ENCODE measurements at regions not wholly inside any gene's neighbourhood (a gene's known extent, or its start where the extent isn't known, plus 50 kb on each side); places are given as distances from the start of the nearest gene placed in this dataset.

DNA sequence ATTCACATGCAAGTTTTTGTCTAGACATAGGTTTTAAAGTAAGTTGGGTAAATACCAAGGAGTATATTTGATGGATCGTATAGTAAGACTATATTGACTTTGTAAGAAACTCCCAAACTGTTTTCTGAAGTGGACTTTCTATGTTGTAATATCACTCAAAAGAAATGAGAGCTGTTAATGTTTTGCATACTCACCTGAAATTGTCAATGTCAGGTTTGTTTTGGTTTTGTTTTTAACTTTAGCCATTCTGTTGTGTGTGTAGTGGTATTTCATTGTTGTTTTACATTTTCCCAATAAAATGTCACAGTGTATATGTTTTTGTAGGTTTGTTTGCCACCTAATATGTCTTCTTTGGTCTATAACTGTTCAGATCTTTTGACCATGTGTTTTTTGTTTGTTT is 375.7 kb upstream of the CDH9 start:
- DNase-seq, result no peak

- DNase-seq, result no peak
Measured at GRCh38 chr5:27412384-27412783, 374.0 kb upstream of the CDH9 start.

DNA sequence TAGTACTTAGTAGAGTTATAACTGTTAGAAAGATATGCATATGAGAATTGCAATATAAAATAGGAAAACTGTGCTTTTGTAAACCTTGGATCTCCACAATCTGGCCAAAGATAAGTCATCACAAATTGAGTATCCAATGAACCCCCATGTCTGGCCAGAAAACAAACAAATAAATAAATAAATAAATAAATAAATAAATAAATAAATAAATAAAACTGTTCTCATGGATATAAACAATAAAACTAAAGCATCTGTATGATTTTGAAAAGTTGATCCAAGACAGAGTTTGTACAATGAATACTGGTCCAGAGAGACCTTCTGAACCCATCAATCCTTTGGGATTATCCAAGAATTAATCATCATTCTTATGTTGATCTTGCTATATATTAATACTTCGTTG is 367.6 kb upstream of the CDH9 start:
- no peak for DNase-seq

GRCh38 chr5:27403243-27403882 is 365.0 kb upstream of the CDH9 start:
- DNase-seq, result no peak

- DNase-seq, result no peak
Measured at GRCh38 chr5:27402828-27403227, 364.4 kb upstream of the CDH9 start.

DNA sequence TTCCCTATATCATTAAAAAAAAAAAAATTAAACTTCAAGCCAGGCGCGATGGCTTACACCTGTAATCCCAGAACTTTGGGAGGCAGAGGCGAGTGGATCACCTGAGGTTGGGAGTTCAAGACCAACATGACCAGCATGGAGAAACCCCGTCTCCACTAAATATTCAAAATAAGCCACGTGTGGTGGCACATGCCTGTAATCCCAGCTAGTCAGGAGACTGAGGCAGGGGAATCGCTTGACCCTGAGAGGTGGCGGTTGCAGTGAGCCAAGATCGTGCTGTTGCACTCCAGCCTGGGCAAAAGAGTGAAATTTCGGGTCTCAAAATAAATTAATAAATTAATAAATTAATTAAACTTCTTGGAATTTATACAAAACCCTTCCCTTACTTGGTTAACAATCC is 358.6 kb upstream of the CDH9 start:
- DNase-seq, result no peak

- no peak for DNase-seq
Measured at GRCh38 chr5:27392716-27393115, 354.3 kb upstream of the CDH9 start.

- DNase-seq, result no peak
Measured at GRCh38 chr5:27389696-27390095, 351.3 kb upstream of the CDH9 start.

GRCh38 chr5:27388755-27389154 is 350.4 kb upstream of the CDH9 start:
- DNase-seq, result no peak

DNA sequence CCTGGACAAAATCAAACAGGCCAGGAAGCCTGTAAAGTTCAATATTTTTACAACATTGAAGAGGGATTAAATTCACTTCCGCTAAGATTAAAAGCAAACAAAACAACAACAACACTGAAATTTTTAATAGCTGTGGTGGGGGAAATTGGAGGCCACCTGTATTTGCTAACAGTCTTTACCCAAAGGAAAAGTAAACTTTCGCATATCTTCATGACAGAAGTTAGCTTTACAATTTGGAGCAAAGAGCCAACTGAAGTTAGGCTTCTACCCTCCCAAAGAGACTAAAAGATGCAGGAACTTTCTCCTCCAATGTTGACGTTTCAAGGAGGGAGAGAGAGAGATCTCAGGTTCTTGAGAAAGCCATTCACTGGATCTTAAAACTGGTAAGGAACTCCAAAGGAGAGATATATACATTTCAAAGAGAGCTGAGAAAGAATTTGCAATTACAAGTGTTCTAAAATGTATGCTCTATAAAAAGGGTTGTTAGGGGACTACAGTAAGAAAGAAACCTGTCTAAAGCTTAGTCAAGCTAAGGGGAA is 349.2 kb upstream of the CDH9 start:
- no peak for DNase-seq

GRCh38 chr5:27381686-27382085 is 343.3 kb upstream of the CDH9 start:
- no peak for DNase-seq

DNA sequence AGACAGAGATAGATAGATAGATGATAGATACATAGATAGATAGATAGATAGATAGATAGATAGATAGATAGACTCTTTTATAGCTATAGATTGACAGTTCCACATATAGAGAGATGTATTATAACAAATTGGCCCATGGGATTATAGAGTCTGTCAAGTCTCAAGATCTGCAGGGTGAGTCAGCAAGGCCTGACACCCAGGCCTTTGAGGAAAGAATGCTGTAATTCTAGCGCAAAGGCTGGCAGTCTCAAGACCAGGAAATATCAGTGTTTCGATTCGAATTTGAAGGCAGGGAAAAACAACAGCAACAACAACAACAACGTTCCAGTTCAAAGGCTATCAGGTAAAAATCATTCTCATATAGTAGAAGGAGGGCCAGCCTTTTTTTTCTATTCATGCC is 339.2 kb upstream of the CDH9 start:
- no peak for DNase-seq

DNA sequence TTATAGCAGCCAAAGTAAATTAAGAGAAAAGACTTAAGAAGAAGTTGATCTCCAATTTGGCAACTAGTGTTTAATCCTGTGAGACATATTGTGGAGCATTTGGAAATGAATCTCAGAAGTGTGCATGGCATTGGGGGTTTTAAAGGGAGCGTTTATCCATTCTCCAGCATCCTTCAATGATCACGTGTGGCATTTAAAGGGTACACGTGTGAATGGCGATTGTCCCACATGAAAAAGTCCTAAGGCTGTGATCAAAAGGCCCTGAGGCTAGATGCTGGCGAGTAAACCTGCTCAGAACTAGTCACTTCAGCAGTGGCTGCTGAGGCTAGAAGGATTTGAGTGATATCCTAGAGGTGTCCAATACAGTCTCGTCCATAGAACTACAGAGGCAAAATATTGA is 315.6 kb upstream of the CDH9 start:
- DNase-seq, result no peak

GRCh38 chr5:27353540-27353939 is 315.2 kb upstream of the CDH9 start:
- DNase-seq, result no peak

DNA sequence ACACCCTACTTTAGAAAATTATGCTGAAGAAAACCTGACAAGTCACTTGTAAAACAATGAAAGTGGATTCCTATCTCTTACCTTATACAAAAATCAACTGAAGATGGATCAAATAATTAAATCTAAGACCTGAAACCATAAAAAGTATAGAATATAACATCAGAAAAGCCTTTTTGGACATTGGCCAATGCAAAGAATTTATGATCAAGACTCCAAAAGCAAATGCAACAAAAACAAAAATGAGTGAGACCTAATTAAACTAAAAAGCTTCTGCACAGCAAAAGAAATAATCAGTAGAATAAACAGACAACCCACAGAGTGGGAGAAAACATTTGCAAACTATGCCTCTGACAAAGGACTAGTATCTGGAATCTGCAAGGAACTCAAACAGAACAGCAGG is 303.0 kb upstream of the CDH9 start:
- no peak for DNase-seq

DNA sequence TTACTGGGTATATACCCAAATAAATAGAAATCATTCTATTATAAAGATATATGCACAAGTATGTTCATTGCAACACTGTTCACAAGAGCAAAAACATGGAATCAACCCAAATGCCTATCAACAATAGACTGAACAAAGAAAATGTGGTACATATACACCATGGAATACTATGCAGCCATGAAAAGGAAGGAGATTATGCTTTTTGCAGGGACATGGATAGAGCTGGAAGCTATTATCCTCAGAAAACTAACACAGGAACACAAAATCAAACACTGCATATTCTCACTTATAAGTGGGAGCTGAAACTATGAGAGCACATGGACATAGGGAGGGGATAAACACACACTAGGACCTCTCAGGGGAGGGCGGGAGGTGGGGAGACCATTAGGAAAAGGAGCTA is 298.4 kb upstream of the CDH9 start:
- no peak for DNase-seq

DNA sequence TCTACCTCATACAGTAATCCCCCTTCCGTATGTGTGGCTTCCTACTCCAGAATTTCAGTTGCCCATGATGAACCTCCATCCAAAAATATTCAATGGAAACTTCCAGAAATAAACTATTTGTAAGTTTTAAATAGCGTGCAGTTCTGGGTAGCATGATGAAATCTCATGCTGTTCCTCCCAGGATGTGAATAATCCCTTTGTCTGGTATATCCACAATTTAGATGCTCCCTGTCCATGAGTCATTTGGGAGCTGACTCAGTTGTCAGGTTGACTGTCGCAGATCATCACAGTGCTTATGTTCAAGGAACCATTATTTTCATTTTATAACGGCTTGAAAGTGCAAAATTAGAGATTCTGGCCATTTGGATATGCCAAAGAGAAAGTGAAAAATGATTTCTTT is 290.1 kb upstream of the CDH9 start:
- no peak for DNase-seq

- DNase-seq, result no peak
Measured at GRCh38 chr5:27325513-27325912, 287.1 kb upstream of the CDH9 start.

GRCh38 chr5:27318701-27319100 is 280.3 kb upstream of the CDH9 start:
- no peak for DNase-seq

DNA sequence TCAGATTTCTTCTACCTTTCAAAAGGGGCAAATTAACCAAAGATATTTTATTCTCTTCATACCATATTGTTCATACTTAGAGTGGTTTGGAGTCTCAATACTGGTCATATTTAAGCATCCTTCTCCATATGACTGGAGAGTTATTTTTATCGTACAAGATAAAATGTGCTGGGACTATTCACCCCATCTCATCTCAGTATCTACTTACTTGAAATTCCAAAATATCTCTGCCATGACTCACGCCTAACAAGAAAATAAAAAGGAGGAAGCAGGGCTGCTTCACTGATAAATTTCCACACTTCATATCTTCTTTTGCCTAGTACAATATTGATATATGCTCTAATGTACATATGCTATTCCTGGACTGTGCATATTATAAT is 277.9 kb upstream of the CDH9 start:
- no peak for DNase-seq

GRCh38 chr5:27315363-27316270 is 277.2 kb upstream of the CDH9 start:
- no peak for DNase-seq

DNA sequence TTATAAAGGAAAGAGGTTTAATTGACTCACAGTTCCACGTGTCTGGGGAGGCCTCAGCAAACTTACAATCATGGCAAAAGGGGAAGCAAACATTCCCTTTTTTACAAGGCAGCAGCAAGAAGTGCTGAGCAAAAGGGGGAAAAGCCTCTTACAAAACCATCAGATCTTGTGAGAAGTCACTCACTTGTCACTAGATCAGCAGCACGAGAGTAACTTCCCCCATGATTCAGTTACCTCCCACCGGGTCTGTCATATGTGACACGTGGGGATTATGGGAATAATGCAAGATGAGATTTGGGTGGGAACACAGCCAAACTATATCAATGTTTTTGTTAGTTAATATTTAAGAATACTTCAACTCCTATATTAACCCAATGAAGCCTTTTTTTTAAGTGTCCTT is 275.2 kb upstream of the CDH9 start:
- DNase-seq, result no peak

GRCh38 chr5:27312291-27312893 is 274.0 kb upstream of the CDH9 start:
- no peak for DNase-seq

- DNase-seq, result no peak
Measured at GRCh38 chr5:27311544-27311943, 273.2 kb upstream of the CDH9 start.

All from stimulated activated naive CD4-positive, alpha-beta T cell (primary cell).